ENCODE measurements at regions not wholly inside any gene's neighbourhood (a gene's known extent, or its start where the extent isn't known, plus 50 kb on each side); places are given as distances from the start of the nearest gene placed in this dataset.
"Not testable (repeated sequence)": the region's sequence is repeated elsewhere in the genome, so short reads cannot be mapped to it uniquely, and the experiment has no call there.

DNA sequence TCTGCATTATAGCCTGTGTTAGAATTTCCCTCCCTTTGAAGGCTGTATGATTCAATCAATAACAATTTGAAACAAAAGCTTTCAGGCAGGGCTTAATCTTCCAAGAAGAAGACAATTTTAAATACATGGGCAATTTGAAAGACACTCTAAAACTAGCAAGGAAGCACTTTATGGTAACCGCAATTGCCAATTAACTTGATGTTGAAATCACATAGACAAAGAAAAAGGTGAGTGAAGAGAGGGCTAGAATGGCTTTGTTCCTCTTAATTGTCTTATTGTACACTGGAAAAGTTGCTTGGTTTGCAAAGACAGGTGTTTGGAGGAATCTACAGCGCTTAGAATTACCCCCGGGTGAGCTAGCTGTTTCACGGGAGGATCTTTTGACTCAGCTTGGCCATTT, 74.4 kb upstream of the PRKX start:
- CTCF ChIA-PET: interaction anchor here (1.8 kb wide), 1 partner anchor 136 kb away, joined by 4 read pairs; no protein-coding TSS in a partner anchor

DNA sequence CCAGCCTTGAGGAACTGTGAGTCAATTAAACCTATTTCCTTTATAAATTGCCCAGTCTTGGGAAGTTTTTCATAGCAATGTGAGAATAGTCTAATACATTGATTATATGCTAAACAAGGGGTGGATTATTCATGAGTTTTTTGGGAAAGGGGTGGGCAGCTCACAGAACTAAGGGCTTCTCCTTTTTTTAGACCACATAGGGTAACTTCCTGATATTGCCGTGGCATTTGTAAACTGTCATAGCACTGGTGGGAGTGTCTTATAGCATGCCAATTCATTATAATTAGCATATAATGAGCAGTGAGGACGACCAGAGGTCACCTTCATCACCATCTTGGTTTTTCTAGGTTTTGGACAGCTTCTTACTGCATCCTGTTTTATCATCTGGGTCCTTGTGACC, 72.4 kb upstream of the PRKX start:
- H3K36me3 Mint-ChIP-seq, CTCF ChIA-PET, H3K27ac Mint-ChIP-seq: not testable (repeated sequence)

More for the DNA sequence above, 74.4 kb upstream of the PRKX start:
- Mint-ChIP-seq H3K4me3 (no peak overlapping the region), H3K9me3 (peaks cover 7% of the 10 kb centered on the region), H3K27ac (no peak overlapping the region), H3K36me3 (peaks cover 1% of the 10 kb centered on the region), H3K27me3 (peaks cover 17% of the 10 kb centered on the region), H3K4me1 (peaks cover 29% of the 10 kb centered on the region)
- no peak for DNase-seq

DNA sequence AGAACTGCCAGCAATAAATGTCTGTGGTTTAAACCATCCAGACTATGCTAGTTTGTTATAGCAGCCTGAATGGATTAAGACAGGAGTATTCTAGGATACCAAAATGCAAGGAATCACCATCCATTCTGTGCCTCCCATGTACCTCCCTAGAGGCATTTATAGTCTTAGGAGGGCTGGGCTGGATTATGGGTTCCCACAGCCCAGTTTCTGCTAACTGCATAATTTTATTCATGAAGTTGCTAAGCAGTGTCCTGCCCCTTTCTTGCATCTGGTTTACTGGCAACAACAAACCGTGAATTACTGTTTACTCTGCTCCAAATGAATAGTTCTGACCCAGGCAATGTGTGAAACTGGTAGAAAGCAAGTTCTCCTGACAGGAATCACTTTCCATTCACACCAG, 67.1 kb upstream of the PRKX start:
- Mint-ChIP-seq H3K4me3 (no peak overlapping the region), H3K27ac (no peak overlapping the region), H3K4me1 (peaks cover 30% of the 10 kb centered on the region), H3K27me3 (no peaks in the 10 kb centered on the region), H3K36me3 (peaks cover 1% of the 10 kb centered on the region), H3K9me3 (peaks cover 5% of the 10 kb centered on the region)
- CTCF ChIA-PET: no interaction called here
- no peak for DNase-seq

More for the DNA sequence above, 72.4 kb upstream of the PRKX start:
- DNase-seq, H3K9me3 Mint-ChIP-seq, H3K4me3 Mint-ChIP-seq, H3K27me3 Mint-ChIP-seq: not testable (repeated sequence)
- peaks cover 22% of the 10 kb centered on the region for H3K4me1 Mint-ChIP-seq

DNA sequence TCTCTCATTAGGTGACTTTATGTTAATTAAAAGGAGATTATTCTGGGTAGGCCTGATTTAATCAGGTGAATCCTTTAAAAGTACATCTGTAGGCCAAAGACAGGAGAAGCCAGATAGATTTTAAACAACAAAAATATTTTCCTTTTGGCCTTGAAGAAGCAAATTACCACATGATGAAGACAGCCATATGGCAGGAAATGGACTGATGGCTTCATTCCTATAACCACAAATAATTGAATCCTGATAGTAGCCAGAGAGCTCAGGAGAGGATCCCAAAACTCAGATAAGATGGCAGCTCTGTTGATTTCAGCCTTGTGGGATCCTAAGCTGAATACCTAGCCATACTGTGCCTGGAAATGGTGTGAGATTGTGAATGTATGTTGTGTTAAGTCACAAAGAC, 66.1 kb upstream of the PRKX start:
- no peak for DNase-seq
- no peak overlapping the region for H3K4me3 Mint-ChIP-seq
- H3K4me1 Mint-ChIP-seq: peaks cover 30% of the 10 kb centered on the region
- H3K27ac Mint-ChIP-seq: no peak overlapping the region
- peaks cover 3% of the 10 kb centered on the region for H3K27me3 Mint-ChIP-seq
- peaks cover 3% of the 10 kb centered on the region for H3K9me3 Mint-ChIP-seq
- H3K36me3 Mint-ChIP-seq: no peaks in the 10 kb centered on the region
- CTCF ChIA-PET: no interaction called here

DNA sequence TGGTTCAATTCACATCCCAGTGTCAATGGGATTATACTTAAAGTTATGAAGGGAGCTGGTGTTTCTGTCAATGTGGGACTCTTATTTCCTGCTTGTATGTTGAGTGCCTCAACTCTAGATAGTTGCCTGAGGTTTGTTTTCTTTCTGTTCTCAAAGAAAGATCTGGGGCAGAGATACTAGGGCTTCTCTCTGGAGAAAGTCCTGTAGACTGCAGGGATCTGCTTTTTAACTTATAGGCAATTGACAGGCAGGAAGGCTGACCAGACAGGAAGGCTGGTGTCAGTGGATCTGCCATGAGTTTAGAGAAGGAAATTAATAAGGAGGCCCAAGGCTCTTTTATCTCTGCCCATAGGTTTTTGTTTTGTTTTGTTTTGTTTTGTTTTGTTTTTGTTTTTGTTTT, 64.0 kb upstream of the PRKX start:
- H3K27me3 Mint-ChIP-seq: peaks cover 18% of the 10 kb centered on the region
- CTCF ChIA-PET: no interaction called here
- DNase-seq: no peak
- H3K4me1 Mint-ChIP-seq: peaks cover 30% of the 10 kb centered on the region
- peaks cover 1% of the 10 kb centered on the region for H3K9me3 Mint-ChIP-seq
- H3K4me3 Mint-ChIP-seq: no peak overlapping the region
- H3K27ac Mint-ChIP-seq: no peak overlapping the region
- H3K36me3 Mint-ChIP-seq: peaks cover 2% of the 10 kb centered on the region

DNA sequence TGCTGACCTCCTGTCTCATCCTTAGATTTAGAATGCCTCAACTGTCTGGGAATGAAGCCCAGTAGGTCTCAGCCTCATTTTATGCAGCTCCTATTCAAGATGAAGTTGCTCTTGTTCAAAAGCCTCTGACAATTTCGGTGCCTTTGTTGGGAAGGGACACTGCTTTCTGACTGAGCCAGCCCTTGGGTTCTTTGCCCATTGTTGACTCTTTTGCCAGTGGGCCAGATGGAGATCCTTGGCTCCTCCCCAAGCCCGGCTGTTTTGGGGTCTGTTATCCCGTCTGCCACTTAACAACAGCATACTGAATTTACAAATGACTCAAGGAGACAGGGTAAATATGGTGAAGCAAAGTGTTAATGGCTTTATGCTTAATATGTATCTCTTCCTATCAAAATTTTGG, 58.3 kb upstream of the PRKX start:
- Mint-ChIP-seq H3K36me3 (peaks cover 2% of the 10 kb centered on the region), H3K9me3 (peaks cover 1% of the 10 kb centered on the region), H3K27me3 (peaks cover 18% of the 10 kb centered on the region), H3K4me1 (peaks cover under 1% of the 10 kb centered on the region), H3K27ac (no peak overlapping the region), H3K4me3 (no peak overlapping the region)
- no peak for DNase-seq
- CTCF ChIA-PET: no interaction called here

DNA sequence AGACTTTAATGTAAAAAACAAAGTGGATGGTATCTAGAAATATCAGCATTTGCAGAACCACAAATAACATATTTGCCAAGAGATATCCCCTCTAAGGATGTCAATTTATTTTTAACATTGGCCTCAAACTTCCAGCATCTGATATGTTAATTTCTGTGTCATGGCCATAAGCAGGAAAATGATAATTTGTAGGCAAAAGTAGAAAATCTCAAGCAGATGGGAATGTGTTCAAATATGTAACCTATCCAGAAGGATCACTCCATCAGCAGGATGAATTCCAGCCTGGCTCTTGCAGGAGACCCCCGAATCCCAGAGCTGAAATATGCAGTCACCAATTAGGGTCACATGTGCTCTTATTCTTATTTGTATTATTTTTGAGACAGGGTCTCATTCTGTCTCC, 55.4 kb upstream of the PRKX start:
- Mint-ChIP-seq H3K4me1 (no peaks in the 10 kb centered on the region), H3K4me3 (no peak overlapping the region), H3K27me3 (peaks cover 18% of the 10 kb centered on the region), H3K27ac (no peak overlapping the region), H3K9me3 (peaks cover 4% of the 10 kb centered on the region), H3K36me3 (peaks cover 1% of the 10 kb centered on the region)
- DNase-seq: no peak
- CTCF ChIA-PET: no interaction called here

All from activated naive CD4-positive, alpha-beta T cell treated with anti-CD3 and anti-CD28 coated beads, Interleukin-2, amount 10 ng/mL, durations not matched to agents 7 days and 5 days (primary cell).